Duodenal mucosa (tissue), 2 donors: ENCODE measurements at regions not wholly inside any gene's neighbourhood (a gene's known extent, or its start where the extent isn't known, plus 50 kb on each side); places are given as distances from the start of the nearest gene placed in this dataset.
"Not testable (repeated sequence)": the region's sequence is repeated elsewhere in the genome, so short reads cannot be mapped to it uniquely, and the experiment has no call there.

ENCODE experiments used
- H3K27ac ChIP-seq: one replicate; pipeline ENCODE4 v1.7.0; 2013; ENCODE audit warnings: low read depth, low read length
- H3K27me3 ChIP-seq, 2 donors: one replicate each; pipeline ENCODE4 v1.7.0; 2013; ENCODE audit warnings: low read length in 2 of 2, control low read depth in 1 of 2; ENCODE audit not compliant: insufficient read depth in 2 of 2, control insufficient read depth in 1 of 2
- H3K36me3 ChIP-seq, 2 donors: one replicate each; pipeline ENCODE4 v1.7.0; 2013; ENCODE audit warnings: low read length in 2 of 2, control low read depth in 1 of 2; ENCODE audit not compliant: insufficient read depth in 2 of 2, control insufficient read depth in 1 of 2
- H3K4me1 ChIP-seq, 2 donors: one replicate each; pipeline ENCODE4 v1.7.0; 2013; ENCODE audit warnings: low read length in 2 of 2, control low read depth in 1 of 2; ENCODE audit not compliant: insufficient read depth in 2 of 2, control insufficient read depth in 1 of 2
- H3K4me3 ChIP-seq, 2 donors: one replicate each; pipeline ENCODE4 v1.7.0; 2013; ENCODE audit warnings: low read length in 2 of 2, low read depth in 1 of 2
- H3K9ac ChIP-seq, 2 donors: one replicate each; pipeline ENCODE4 v1.7.0; 2013; ENCODE audit warnings: low read length in 2 of 2, low read depth in 1 of 2
- H3K9me3 ChIP-seq, 2 donors: one replicate each; pipeline ENCODE4 v1.7.0; 2013; ENCODE audit warnings: low read length in 2 of 2, control low read depth in 1 of 2; ENCODE audit not compliant: control insufficient read depth in 1 of 2

DNA sequence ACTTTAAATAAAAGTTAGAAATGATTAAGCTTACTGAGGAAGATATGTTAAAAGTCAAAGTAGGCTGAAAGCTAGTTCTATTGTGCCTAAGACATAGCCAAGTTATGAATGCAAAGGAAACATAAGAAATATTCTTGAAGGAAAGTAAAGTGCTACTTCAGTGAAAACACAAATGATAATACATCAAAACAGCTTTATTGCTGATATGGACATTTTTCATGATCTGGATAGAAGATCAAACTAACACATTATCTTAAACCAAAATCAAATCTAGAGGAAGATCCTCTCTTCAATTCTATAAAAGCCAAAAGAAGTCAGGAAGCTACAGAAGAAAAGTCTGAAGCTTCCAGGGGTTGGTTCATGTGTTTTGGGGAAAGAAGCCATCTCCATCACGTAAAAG lies 545.9 kb downstream of the COL11A1 start:
- Histone ChIP-seq H3K27ac (no peak overlapping the region), H3K4me1 (no peaks in the 10 kb centered on the region), H3K36me3 (no peaks in the 10 kb centered on the region), H3K9me3 (peaks cover 4% of the 10 kb centered on the region in 2 donors), H3K4me3 (no peak overlapping the region), H3K27me3 (no peaks in the 10 kb centered on the region), H3K9ac (no peak overlapping the region)

GRCh38 chr1:102550729-102551384 lies 554.1 kb upstream of the OLFM3 start:
- H3K9me3 ChIP-seq, result peaks cover 4 to 11% of the 10 kb centered on the region in 2 donors
- H3K27me3 ChIP-seq, result no peaks in the 10 kb centered on the region
- no peaks in the 10 kb centered on the region for H3K4me1 ChIP-seq
- H3K9ac ChIP-seq, result no peak overlapping the region
- H3K27ac ChIP-seq, result no peak overlapping the region
- no peaks in the 10 kb centered on the region for H3K36me3 ChIP-seq
- no peak overlapping the region for H3K4me3 ChIP-seq

DNA sequence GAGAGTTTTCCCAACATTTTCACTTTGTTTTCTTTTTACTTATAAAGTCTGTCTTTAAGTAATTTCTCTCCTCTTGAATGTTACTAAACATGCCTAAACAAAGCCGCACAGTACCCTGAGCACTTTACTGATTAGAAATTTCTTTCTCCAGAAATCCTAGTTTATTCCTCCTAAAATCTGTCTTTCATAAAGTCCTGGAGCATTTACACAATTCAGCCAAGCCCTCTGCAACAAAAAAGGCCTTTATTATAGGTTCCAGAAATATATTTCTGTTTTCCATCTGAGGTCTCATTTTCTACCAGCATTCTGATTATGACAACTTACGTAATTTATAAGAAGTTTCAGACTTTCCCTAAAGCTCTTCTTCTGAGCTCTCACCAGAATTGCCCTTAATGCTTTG lies 549.5 kb upstream of the OLFM3 start:
- Histone ChIP-seq H3K4me1 (no peaks in the 10 kb centered on the region), H3K4me3 (no peak overlapping the region), H3K9ac (no peak overlapping the region), H3K9me3 (no peaks in the 10 kb centered on the region), H3K36me3 (no peaks in the 10 kb centered on the region), H3K27me3 (no peaks in the 10 kb centered on the region), H3K27ac (no peak overlapping the region)

- H3K9ac ChIP-seq, result no peak overlapping the region
- no peaks in the 10 kb centered on the region for H3K4me1 ChIP-seq
- H3K36me3 ChIP-seq, result no peaks in the 10 kb centered on the region
- H3K9me3 ChIP-seq, result peaks cover 0 to 7% of the 10 kb centered on the region in 2 donors
- no peak overlapping the region for H3K4me3 ChIP-seq
- H3K27me3 ChIP-seq, result no peaks in the 10 kb centered on the region
- H3K27ac ChIP-seq, result no peak overlapping the region
Observed at GRCh38 chr1:102535829-102536505, 539.2 kb upstream of the OLFM3 start.

DNA sequence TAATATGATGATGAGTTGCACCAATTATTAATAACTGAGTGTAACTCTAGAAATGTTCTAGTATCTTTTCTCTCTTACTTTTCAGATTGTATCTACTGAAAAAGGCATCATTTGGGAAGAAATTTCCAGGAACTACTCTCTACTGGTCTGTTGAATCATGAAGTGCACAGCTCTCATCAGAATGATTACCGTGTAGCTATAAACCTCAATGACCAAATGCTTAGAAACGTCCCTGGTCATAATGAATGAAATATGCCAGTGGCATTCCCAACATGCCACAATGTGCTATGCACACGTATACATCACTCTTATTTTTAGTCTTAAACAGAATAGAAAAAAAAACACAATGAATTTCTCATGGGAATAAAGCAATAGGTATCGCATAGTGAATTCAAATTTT lies 534.3 kb upstream of the OLFM3 start:
- Histone ChIP-seq H3K4me3 (no peak overlapping the region), H3K9ac (no peak overlapping the region), H3K27ac (no peak overlapping the region), H3K36me3 (no peaks in the 10 kb centered on the region), H3K27me3 (no peaks in the 10 kb centered on the region), H3K4me1 (no peaks in the 10 kb centered on the region), H3K9me3 (peaks cover 0 to 7% of the 10 kb centered on the region in 2 donors)

DNA sequence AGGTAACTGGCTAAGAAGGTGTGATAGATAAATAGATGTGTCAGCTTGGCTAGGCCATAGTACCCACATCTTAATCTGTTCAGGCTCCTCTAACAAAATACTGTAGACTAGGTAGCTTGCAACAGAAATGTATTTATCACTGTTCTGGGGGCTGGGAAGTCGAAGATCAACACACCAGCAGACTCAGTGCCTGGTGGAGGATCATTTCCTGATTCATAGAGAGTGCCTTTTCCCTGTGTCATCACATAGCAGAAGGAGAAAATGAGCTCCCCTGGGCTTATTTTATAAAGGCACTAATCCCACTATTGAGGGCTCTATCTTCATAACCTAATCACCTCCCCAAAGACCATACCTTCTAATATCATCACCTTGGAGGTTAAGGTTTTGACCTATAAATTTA lies 532.7 kb upstream of the OLFM3 start:
- Histone ChIP-seq H3K9ac (no peak overlapping the region), H3K36me3 (no peaks in the 10 kb centered on the region), H3K4me3 (no peak overlapping the region), H3K9me3 (peaks cover 0 to 7% of the 10 kb centered on the region in 2 donors), H3K4me1 (no peaks in the 10 kb centered on the region), H3K27me3 (no peaks in the 10 kb centered on the region), H3K27ac (no peak overlapping the region)

- no peak overlapping the region for H3K9ac ChIP-seq
- peaks cover 0 to 4% of the 10 kb centered on the region in 2 donors for H3K9me3 ChIP-seq
- no peak overlapping the region for H3K4me3 ChIP-seq
- no peaks in the 10 kb centered on the region for H3K4me1 ChIP-seq
- no peaks in the 10 kb centered on the region for H3K36me3 ChIP-seq
- H3K27ac ChIP-seq, result no peak overlapping the region
- no peaks in the 10 kb centered on the region for H3K27me3 ChIP-seq
Observed at GRCh38 chr1:102500758-102501157, 504.0 kb upstream of the OLFM3 start.

- Histone ChIP-seq H3K27ac (no peak overlapping the region), H3K36me3 (no peaks in the 10 kb centered on the region), H3K4me3 (no peak overlapping the region), H3K9ac (no peak overlapping the region), H3K4me1 (no peaks in the 10 kb centered on the region), H3K27me3 (no peaks in the 10 kb centered on the region), H3K9me3 (peaks cover under 1 to 4% of the 10 kb centered on the region in 2 donors)
Observed at GRCh38 chr1:102498929-102499328, 502.2 kb upstream of the OLFM3 start.

DNA sequence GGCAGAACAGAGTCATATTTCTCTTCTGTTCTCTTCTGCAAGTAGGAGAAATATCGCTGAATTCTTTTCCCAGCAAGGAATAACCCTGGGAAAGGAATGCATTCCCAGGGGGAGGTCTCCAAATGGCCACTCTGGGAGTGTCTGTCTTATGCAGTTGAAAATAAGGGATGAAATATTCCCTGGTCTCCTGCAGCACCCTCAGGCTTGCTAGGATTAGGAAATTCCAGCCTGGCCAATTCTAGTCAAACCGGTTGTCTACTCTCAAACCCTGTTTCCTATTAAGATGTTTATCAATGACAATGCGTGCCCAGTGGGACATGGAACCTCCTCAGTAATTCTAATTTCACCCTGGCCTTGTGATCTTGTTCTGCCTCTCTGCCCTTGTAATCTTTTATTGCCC lies 501.1 kb upstream of the OLFM3 start:
- H3K4me3 ChIP-seq, H3K27ac ChIP-seq, H3K27me3 ChIP-seq, H3K36me3 ChIP-seq, H3K4me1 ChIP-seq, H3K9ac ChIP-seq, H3K9me3 ChIP-seq: not testable (repeated sequence)

- Histone ChIP-seq H3K4me3 (no peak overlapping the region), H3K36me3 (no peaks in the 10 kb centered on the region), H3K9me3 (no peaks in the 10 kb centered on the region), H3K27ac (no peak overlapping the region), H3K27me3 (no peaks in the 10 kb centered on the region), H3K4me1 (no peaks in the 10 kb centered on the region), H3K9ac (no peak overlapping the region)
Observed at GRCh38 chr1:102472520-102472919, 475.8 kb upstream of the OLFM3 start.
